ENCODE measurements at regions not wholly inside any gene's neighbourhood (a gene's known extent, or its start where the extent isn't known, plus 50 kb on each side); places are given as distances from the start of the nearest gene placed in this dataset.

DNA sequence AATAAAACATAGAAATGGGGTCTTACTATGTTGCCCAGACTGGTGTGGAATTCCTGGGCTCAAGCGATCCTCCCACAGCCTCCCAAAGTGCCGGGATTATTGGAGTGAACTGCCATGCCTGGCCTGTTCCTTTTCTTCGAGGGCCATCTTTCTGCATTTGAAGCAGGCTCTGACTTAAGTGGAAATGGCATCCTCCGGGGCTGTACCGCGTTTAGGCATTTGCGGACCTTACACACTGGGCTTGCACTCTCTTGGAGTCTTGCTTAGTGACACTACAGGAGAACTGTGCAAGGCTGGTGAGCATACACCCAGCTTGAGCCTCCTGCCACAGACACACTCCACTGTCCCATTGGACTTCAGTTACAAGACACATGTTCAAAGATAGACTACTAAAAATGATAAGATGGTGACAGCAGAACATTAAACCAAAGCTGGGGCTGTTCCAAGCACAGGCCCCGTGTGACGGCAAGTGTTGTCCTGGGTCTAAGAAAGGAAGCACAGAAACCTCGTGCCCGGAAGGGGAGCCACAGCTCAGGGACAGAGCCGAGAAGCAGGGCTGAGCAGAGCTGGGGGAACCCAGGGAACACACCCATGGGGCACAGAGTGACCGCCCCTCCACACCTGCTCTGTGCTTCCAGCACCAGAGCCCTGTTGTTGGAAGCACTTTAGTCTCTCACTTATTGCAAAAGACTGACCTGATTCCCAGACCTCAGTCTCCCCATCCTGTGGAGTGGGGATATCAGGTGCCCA, 59.0 kb upstream of the SHANK2 start:
- DNase-seq (ENCODE audit: low read depth in 3 of 3) = no peak

DNA sequence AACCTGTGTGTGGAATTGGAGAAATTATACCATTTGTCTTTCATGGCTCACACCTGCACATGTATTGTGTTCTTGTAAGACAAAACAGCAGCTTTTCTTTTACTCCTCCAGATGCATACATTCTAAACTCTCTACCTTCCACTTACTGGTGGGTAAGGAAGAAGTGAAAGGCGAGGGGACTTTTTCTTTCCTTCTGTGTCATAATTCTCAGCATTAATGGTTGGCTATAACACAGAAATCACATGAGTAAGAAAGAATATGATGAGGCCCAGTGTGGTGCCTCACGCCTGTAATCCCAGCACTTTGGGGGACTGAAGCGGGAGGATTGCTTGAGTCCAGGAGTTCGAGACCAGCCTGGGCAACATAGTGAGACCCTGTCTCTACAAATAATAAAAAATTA, 57.8 kb upstream of the SHANK2 start:
- DNase-seq (ENCODE audit: low read depth in 3 of 3) = no peak

DNA sequence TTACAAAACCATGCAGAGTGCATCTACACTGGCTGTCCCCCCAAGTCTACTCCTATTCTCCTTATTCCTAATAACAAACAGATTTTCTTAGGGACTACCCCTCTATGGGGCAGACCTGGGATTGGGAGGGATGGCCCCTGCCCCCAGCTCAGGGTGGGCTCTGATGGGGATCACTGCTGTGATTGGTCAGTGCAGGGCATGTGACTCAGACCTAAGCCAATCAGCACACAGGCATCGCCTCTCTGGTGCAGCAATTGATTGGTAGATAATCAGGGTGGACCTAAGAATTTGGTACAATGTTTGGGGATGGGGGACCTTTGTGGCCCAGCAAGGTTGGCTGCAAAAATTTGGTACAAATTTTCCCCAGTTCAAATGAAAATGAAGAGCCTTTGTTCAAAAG, 57.2 kb upstream of the SHANK2 start:
- no peak for DNase-seq (ENCODE audit: low read depth in 3 of 3)

DNA sequence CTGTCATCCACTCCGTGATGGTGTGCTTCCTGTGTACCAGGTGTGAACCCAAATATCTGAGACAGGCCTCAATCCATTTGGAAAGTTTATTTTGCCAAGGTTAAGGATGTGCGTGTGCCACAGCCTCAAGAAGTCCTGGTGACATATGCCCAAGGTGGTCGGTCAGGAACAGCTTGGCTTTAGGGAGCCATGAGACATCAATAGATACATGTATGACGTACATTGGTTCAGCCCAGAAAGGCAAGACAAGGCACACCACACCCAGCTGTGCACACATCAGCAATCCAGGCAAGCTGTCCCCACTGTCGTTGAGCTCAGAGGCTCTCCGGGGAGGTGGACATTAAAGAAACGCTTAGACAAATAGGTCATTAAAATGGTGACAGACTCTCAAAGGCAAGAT, 56.8 kb upstream of the SHANK2 start:
- no peak for DNase-seq (ENCODE audit: low read depth in 3 of 3)

DNA sequence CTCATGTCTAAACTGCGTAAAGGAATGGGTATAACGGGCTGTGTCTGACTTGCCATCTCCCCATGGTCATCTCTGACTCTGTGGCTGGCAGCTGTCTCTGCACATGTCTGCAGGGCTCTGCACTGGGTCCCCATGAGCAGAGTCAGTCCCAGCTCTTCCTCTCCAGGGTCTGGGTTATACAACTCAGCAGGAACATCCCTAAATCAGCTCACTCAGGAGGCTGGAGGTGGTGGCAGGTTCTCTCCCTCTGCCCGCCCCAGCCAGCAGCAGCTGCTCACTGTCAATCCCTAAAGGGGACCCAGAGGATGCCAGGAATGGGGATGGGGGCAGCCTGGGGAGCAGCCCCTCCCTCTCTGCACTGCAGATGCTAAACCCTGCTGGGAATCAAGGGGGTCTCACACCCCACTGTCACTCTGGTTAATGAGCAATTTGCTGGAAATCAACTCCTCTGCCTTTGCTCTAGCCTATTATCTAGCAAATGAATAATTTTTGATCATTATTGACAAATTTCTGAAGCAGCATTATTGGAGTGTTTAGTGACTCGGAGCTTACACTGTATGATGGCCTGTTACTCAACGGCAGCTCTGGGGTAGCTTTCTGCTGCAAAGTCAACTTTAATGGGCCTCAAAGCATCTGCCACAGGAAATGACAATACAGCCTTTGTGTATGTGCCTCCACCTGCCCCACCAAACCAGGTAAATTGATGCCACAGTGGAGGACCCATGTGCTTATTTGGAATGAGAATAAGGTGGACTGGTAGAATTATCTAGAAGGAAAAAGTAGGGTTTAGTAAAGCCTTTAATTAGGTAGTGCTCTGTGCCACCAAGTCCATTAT, 55.7 kb upstream of the SHANK2 start:
- no peak for DNase-seq (ENCODE audit: low read depth in 3 of 3)

DNA sequence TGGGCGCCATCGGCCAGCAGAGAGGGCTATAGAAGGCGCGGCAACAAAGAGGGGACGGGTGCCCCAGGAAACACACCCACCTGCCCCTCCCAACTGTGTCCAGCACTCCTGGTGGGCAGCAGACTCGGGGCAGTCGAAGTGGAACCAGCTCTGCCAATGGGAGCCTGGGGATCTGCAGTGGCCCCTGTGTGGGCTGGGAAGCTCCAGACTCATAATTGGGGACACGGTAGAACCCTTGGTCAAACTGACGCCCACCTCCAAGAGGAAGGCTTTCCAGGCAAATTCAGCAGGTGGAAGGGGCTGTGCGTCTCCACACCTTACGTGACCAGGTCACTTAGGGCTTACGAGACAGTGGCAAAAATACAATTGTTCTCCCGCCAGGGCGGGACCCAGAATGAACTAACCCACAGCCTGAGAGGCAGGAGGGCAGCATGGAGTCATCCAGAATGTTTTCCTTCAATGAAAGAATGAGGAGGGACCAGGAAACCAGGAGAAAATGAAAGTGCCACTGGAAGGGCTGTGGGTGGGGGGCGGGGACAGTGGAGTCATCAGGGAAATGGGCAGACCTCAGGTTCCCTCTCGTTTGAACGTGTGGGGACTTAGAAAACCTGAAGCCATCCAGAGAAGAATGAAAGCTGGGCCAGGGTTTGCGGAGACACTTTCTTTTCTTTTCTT, 53.2 kb upstream of the SHANK2 start:
- DNase-seq (ENCODE audit: low read depth in 3 of 3) = no peak

DNA sequence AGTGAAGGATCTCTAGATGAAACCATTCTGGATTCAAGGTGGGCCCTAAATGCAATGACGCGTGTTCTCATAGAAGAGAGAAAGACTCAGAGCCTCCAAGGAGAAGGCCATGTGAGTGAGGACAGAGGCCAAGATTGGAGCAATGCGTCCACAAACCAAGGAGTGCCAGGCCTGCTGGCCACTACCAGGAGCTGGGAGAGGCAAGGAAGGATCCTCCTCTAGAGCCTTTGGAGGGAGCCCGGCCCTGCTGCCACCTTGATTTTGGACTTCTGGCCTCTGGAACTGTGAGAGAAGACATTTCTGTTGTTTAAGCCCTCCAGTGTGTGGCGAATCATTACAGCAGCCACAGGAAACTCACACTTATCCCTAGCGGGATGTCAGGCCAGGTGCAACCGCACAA, 52.7 kb upstream of the SHANK2 start:
- no peak for DNase-seq (ENCODE audit: low read depth in 3 of 3)

DNA sequence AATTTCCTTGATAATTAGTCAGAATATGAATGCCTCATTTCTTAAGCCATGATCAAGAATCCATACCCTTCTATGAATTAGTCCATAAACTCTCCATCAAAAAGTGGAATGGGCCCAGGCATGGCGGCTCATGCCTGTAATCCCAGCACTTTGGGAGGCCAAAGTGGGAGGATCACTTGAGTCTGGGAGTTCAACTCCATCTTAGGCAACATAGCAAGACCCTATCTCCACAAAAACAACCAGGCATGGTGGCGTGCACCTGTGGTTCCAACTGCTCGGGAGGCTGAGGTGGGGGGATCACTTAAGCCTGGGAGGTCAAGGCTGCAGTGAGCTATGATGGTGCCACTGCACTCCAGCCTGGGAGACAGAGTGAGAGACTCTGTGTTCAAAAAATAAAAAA, 52.1 kb upstream of the SHANK2 start:
- no peak for DNase-seq (ENCODE audit: low read depth in 3 of 3)

DNA sequence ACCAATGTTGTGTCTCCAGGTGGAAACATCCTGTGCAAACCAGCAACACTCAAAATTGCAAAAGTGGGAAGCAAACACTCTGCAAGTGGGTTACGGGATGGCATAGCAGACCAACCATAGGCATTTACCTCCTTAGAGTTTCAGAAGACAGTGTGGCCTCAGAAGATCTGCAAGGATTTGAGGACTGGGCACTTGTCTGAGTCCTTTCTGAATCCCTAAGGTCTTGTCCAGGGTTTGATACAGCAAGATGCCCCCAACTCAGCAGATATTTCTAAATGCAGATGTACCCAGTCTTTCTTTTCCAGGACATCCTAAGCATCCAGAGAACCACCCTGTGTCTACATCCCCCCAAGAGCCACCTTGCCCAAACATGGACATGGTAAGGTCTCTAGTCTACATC, 51.7 kb upstream of the SHANK2 start:
- DNase-seq (ENCODE audit: low read depth in 3 of 3) = no peak

DNA sequence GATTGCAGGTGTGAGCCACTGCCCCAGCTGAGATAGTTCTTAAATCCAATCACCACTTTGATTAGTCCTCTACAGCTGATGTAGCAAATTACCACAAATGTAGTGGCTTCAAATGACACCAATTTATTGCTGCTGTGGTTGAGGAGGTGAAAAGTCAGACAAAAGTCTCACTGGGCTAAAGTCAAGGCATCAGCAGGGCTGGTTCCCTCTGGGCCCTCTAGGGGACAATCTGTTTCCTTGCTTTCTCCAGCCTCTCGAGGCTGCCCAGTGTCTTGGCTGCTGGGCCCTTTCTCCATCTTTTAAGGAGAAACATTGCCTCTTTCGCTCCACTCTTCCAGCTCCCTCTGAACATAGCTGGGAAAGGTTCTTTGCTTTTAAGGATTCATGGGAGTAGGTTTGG, 50.5 kb upstream of the SHANK2 start:
- no peak for DNase-seq (ENCODE audit: low read depth in 3 of 3)

DNA sequence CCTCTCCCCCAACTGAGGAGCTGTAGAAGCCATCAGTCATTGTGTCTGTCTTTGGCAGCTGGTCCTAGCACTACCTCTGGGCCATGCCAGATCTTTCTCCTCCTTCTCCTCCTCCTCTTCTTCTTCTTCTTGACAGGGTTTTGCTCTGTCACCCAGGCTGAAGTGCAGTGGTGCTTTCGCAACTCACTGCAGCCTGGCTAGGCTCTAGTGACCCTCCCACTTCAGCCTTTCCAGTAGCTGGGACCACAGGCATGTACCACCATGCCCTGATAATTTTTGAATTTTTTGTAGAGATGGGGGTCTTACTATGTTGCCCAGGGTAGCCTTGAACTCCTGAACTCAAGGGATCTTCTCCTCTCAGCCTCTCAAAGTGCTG, 50.1 kb upstream of the SHANK2 start:
- DNase-seq (ENCODE audit: low read depth in 3 of 3) = no peak

Data from stimulated activated CD4-positive, alpha-beta T cell treated with anti-CD3 and anti-CD28 coated beads, TNF-alpha, amount 100 ng/mL, for 48 hours (primary cell).